Limb (tissue), 2 donors: ENCODE measurements at regions not wholly inside any gene's neighbourhood (a gene's known extent, or its start where the extent isn't known, plus 50 kb on each side); places are given as distances from the start of the nearest gene placed in this dataset.
"Not testable (repeated sequence)": the region's sequence is repeated elsewhere in the genome, so short reads cannot be mapped to it uniquely, and the experiment has no call there.

Experiments used
- DNase-seq, 2 donors: peaks; one replicate each; pipeline ENCODE4 v3.0.0-alpha.2; 2016; ENCODE audit errors: extremely low spot score in 2 of 2

DNA sequence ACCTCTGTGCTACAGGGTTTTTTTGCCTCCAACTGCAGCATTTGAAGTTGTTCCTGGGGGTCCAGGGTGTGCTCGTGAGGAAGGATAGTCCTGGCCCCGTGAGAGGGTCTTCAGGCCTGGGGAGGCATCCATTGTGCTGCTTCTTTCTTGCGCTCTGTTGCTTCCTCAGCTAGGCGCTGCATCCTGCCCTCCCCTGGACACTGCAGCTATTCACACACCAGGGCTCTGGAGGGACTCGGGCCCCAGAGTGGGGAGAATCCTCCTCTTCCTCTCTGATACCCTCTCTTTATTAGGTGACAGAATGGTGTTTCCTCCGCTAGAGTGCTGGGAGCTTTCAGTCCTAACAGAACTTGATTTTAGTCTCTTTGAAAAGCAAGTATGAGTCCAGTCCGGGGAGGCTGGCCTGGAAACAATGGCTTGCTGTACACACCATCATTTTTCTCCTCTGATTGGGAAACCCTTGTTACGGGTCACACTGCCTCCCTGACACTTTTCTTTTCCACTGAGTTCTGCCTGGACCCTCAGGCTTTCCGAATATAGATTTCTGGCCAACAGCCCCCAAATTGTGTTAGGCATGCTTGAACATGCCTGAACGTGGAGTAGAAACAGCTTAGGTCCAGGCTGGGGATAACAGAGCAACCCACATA lies 81.4 kb upstream of the ELAC2 start:
- DNase-seq, result no peak

DNA sequence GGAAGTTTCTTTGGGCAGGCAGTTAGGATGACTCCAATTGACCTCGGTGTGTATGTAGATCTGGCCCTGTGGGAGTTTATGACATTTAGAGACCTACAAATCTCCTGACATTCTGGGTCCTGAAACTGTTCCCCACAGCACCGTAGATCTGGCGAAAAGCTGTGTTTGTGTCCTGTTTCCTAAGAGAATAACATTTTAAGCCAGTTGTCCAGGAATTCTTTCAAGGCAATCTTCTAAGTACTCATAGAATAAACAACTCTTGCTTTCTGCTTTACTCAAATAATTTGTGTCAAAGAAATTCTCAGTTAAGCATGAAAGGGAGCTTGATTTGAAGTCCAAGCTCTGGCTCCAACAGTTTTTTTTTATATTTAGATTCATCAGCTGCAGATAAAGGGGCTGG lies 78.5 kb upstream of the ELAC2 start:
- DNase-seq, result no peak

DNA sequence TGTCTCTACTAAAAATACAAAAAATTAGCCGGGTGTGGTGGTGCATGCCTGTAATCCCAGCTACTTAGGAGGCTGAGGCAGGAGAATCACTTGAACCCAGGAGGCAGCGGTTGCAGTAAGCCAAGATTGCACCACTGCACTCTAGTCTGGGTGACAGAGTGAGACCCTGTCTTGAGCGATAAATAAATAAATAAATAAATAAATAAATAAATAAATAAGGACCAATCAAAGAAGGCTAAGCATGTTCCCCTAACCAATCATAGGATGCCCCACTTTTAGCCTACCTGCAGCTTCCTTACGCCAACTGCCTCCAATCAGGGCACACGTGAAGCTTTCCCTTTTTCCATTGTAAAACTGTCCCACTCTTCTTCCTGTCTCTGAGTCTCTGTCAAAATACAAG lies 74.2 kb upstream of the ELAC2 start:
- DNase-seq, result not testable (repeated sequence)

DNA sequence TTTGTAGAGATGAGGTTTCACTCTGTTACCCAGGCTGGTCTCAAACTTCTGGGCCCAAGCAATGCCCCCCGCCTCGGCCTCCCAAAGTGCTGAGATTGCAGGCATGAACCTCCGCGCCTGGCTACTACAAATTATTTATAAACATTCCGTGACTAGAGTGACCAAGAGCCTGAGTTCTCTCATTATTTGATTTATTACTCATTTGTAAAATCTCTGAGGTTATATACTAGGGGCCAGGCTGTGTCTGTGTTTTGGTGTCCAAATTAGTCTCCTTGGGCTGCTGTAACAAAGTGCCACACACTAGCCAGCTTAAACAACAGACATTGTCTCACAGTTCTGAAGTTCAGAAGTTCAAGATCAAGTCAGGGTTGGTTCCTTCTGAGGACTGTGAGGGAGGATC lies 70.8 kb upstream of the ELAC2 start:
- no peak for DNase-seq

DNA sequence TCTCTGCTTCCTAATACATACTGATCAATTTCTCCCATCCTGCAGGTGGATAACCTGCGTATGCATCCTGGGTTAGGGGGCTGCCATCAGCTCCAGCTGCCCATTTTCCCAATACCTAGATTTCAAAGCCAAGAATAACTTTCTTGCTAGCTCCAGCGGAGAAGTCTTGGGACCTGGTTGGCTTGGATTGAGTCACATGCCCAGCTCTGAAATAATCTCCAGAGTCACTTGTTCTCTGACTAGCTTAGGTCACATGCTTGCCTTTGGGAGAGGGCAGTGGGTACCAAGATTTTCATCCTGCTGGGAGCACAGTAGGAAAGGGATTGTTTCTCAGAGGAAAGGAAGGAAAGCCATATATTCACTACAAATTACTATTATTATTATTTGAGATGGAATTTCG lies 70.0 kb upstream of the ELAC2 start:
- no peak for DNase-seq

DNA sequence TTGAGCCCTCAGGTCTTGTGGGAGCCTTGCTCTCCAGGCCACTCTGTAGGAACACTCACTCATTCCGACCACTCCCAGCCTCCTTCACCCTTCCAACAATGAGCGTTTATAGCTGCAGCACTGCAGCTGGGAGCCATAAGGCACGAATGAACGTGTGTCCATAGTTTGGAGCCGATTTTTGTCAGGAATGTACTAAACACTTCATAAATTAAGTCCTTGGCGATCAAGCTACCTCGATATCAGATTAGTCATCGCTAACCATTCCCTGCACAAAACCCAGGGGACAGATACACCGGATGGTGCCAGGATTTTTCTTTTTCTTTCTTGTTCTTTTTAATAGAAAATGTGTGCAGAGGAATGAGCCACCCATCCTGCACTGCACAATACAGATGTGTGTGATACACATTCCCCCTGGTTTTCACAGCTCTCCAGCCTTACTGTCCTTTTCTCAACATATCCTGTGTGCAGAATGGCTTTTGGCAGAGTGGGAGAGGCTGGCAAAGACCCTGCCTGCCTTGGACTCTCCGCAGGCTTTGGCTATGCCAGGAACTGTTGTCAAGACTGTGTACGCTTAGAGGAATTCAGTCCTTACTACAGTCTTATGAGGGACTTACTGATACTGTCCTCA lies 68.4 kb upstream of the ELAC2 start:
- peak; percentile 31 to 51 for DNase-seq

DNA sequence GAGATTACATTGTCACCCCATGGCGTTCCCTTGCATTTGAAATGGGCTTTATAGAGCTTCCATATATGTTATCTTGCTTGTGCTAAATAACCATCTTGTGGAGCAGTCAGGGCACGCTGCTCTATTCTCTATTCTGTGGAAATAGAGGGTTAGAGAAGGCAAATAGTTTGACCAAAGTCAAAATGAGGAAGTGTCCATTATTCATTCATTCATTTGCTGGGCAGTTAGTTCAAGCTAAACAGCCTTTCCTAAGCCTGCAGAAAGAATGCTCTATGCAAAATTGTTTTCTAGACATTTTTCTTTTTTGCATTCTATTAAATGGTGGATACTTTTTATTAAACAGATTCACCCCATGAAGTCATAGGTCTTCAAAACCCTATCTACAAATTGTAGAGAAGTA lies 67.8 kb upstream of the ELAC2 start:
- no peak for DNase-seq

DNA sequence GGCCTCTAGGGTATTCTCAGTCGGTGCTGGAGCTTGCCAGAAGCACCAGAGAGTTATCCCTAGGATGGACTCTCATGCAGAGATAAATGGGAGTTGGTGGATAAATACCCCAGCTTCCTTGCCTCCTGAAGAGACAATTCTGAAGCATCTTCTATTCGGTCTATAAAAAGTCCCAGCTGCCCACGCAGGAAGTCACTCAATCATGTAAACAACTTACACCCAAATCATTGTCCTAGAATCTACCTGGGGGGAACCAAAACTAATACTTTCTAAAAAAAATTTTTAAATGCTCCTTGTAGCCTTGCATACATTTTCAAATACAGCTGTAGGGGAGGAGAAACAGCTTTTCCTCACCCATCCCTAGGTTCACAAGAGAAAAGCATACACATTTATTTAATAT lies 66.6 kb upstream of the ELAC2 start:
- no peak for DNase-seq

DNA sequence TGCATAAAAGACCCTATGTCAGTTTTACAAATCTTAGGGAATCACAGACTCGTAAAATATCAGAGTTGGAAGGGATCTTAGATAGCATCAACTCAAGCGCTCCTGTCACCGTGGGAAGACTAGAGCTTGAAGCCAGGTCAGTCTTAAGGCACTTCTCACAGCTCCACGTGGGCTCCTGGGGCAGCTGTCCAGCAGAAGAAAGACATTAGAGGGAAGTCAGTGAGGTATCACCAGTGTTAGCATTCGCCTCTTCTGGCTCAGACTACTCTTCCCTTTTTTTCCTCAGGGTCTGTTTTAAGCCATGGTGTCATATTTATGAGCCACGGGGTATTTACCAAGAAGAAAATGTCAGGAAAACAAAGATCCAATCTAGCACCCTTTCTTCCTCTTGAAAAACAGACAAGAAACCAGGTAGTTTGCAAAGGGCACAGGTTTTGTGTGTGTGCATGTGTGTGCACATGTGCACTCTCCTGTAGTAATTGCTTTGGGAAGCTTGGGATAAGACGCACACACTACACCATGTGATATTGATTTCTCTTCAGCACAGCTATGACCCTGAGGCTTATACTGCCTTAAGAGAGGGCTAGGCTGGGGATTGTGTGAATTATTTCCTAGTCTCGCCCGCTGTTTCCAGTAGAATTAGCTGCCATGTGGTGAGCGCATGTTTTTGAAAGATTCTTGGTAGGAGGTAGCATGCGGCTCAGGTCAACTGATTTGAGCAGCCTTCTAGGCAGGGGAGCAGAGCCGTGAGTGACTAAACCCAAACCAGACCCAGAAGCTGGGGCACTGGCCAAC lies 61.0 kb upstream of the ELAC2 start:
- DNase-seq, result no peak

DNA sequence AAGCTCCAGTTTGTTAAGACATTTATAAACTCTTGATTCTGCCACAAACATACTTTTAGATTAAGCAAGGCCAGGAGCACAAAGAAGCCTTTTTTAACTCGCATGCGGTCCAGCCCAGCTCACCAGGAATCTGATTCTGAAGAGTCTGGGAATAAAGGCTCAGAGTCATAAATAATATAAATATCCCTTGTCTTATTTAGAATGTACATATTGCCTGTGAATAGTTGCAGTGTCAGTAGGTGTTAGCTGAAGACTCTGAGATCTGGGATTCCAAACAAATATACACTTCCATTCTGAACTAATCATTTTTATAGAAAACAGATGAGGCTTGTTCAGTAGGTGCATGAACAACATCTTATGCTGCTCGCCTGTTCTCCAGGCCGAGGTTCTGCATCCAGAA lies 59.1 kb upstream of the ELAC2 start:
- no peak for DNase-seq

DNA sequence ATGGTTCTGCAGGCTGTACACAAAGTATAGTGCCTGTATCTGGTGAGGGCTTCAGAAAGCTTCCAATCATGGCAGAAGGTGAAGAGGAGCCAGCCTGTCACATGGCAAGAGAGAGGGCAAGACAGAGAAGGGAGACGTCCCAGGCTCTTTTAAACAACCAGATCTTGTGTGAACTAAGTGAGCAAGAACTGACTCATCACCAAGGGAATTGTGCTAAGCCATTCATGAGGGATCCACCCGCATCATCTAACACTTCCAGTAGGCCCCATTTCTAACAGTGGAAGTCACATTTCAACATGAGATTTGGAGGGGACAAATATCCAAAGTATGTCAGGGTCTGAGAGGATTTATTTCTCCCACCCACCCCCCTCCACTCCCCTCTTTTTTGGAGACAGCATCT lies 56.2 kb upstream of the ELAC2 start:
- no peak for DNase-seq

DNA sequence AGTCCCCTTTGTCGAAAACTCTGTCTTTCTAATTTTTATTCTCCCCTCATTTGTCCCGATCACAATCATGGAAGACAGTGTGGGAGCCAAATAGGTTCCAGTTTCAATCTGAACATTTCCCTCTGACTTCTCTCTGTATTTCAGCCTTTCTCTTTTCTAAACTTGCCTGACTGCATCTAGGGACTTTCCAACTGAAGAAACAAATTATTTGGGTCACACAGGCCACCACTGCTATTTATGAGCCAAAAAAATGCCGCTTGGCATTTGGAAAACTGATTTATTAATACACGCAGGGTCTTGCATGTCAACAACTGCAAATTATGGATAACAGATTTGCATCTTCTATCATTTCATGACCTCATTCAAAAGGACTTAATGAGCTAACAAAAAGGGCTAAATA lies 55.2 kb upstream of the ELAC2 start:
- no peak for DNase-seq

DNA sequence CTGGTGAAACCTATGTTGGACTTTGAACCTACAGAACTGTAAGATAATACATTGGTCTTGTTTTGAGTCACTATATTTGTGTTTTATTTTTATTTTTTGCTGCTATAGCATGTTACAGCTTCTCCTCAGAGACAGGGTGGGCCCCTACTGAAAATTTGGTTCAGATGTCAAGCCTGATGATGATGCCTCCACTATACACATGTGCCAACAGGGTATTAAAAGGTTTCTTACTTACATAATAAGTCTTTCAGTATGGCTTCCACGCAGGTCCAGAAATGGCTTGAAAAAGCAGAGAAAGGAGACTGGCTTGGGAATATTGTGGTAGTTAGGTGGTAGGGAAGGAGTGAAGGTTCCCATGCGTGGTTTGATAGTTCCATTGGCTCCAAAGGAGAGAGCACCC lies 52.9 kb upstream of the ELAC2 start:
- no peak for DNase-seq

DNA sequence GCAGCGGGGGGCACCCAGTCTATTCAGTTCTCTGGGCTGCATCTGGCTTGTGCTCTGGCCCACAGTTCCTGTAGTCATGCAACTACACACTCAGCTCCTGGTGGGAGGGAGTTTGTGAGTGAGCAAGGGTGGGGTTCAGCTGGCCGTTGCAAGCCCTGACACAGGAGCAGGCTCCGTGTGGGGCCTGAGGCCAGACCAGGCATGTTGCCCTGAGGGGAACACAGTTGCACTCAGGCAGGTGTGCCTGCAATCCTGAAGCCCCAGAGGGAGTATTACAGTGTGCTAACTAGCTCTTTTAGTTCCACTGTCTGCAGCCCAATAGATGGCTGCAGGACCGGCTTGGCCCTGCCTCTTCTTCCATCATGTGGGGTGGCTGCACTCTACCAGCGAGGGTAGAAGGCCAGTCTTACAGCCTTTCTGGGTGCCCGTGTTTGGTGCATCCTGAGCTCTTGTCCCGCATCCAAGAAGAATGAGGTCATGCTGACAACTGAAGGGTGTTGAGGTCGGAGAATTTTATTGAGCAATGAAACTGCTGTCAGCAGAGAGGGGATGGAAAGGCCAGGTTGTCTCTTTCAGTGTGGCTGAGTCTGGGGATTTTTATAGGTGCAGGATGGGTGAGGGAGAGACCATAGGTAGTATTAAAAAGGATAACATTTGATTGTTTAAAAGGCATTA lies 49.9 kb upstream of the ELAC2 start:
- no peak for DNase-seq
